IMR-90 (cell line): ENCODE measurements at regions not wholly inside any gene's neighbourhood (a gene's known extent, or its start where the extent isn't known, plus 50 kb on each side); places are given as distances from the start of the nearest gene placed in this dataset.

ENCODE experiments used
- ATAC-seq: fragments of 200-7000 bp; cut with Tn5 transposase; 2 replicates; pipeline ENCODE4 v1.9.1; 2020; ENCODE audit warnings: low read depth, mild to moderate bottlenecking, moderate library complexity
- BruUV-seq: library from RNA; stranded (reverse); fragments of 400-500 nt; replicated peaks from 2 replicates; lab custom pipeline; 2021; lab: Mats Ljungman, UMichigan
- CTCF ChIA-PET: fragments of 300-600 bp; formaldehyde crosslinking; extraction: SDS; loops from one replicate; lab custom pipeline; 2021; ENCODE audit warnings: antibody characterized with exemption; lab: Yijun Ruan, JAX
- POLR2A ChIA-PET: fragments of 300-600 bp; sonication (Branson Sonifier 250); formaldehyde crosslinking; loops from one replicate; lab custom pipeline; 2022; ENCODE audit warnings: antibody characterized with exemption; ENCODE audit not compliant: unreplicated experiment; lab: Charles Lee
- DNase-seq: peaks from one replicate; pipeline ENCODE4 v3.0.0; 2013
- H2AFZ ChIP-seq: replicated peaks from 2 replicates; pipeline ENCODE3; 2013; ENCODE audit warnings: low read length, mild to moderate bottlenecking; ENCODE audit not compliant: poor library complexity
- H2AK5ac ChIP-seq: 2 replicates; pipeline ENCODE4 v1.6.1; 2013; ENCODE audit warnings: low read depth, low read length, inconsistent platforms
- H2AK9ac ChIP-seq: replicated peaks from 2 replicates; pipeline ENCODE3; 2013; ENCODE audit warnings: mild to moderate bottlenecking, low read depth, low read length, moderate library complexity; ENCODE audit not compliant: poor library complexity
- H2BK120ac ChIP-seq: 2 replicates; pipeline ENCODE4 v1.6.1; 2013; ENCODE audit warnings: low read depth, low read length, inconsistent platforms
- H2BK15ac ChIP-seq: 3 replicates; pipeline ENCODE4 v1.6.1; 2013; ENCODE audit warnings: low read depth, low read length, inconsistent platforms
- H2BK20ac ChIP-seq: 2 replicates; pipeline ENCODE4 v1.6.1; 2013; ENCODE audit warnings: low read depth, mild to moderate bottlenecking, inconsistent platforms, low read length, moderate library complexity
- H2BK5ac ChIP-seq: 2 replicates; pipeline ENCODE4 v1.6.1; 2013; ENCODE audit warnings: mild to moderate bottlenecking, low read depth, low read length, inconsistent platforms; ENCODE audit not compliant: poor library complexity, severe bottlenecking
- H3K14ac ChIP-seq: replicated peaks from 2 replicates; pipeline ENCODE4 v1.6.1; 2013; ENCODE audit warnings: low read depth, low read length, inconsistent platforms
- H3K18ac ChIP-seq: 2 replicates; pipeline ENCODE4 v1.6.1; 2013; ENCODE audit warnings: low read depth, low read length, control low read depth
- H3K23ac ChIP-seq: 2 replicates; pipeline ENCODE4 v1.6.1; 2013; ENCODE audit warnings: low read depth, low read length, inconsistent platforms
- H3K27ac ChIP-seq: 2 replicates; pipeline ENCODE4 v1.5.1; 2013; ENCODE audit warnings: mild to moderate bottlenecking, control low read depth, low read length; ENCODE audit not compliant: insufficient read depth
- H3K27me3 ChIP-seq: 2 replicates; pipeline ENCODE4 v1.6.1; 2013; ENCODE audit warnings: low read length; ENCODE audit not compliant: control insufficient read depth, insufficient read depth
- H3K36me3 ChIP-seq: 2 replicates; pipeline ENCODE4 v1.6.1; 2013; ENCODE audit warnings: low read length, mixed read lengths; ENCODE audit not compliant: control insufficient read depth, insufficient read depth
- H3K4ac ChIP-seq: 2 replicates; pipeline ENCODE4 v1.6.1; 2013; ENCODE audit warnings: low read depth, low read length, inconsistent platforms
- H3K4me1 ChIP-seq: 2 replicates; pipeline ENCODE4 v1.6.1; 2013; ENCODE audit warnings: low read length, mixed read lengths; ENCODE audit not compliant: control insufficient read depth, insufficient read depth
- H3K4me2 ChIP-seq: 2 replicates; pipeline ENCODE4 v1.6.1; 2013; ENCODE audit warnings: low read depth, mild to moderate bottlenecking, control low read depth, low read length, moderate library complexity
- H3K4me3 ChIP-seq: 2 replicates; pipeline ENCODE4 v1.5.1; 2013; ENCODE audit warnings: low read depth, mild to moderate bottlenecking, control low read depth, low read length, moderate library complexity; ENCODE audit not compliant: insufficient read depth
- H3K56ac ChIP-seq: 2 replicates; pipeline ENCODE4 v1.6.1; 2013; ENCODE audit warnings: low read length, inconsistent platforms; ENCODE audit not compliant: insufficient read depth; ENCODE audit errors: extremely low read depth
- H3K79me1 ChIP-seq, 2 experiments: 2 replicates each; pipeline ENCODE4 v1.6.1; 2013; ENCODE audit warnings: low read length in 2 of 2, inconsistent platforms in 1 of 2, low read depth in 1 of 2
- H3K9ac ChIP-seq: 2 replicates; pipeline ENCODE4 v1.6.1; 2013; ENCODE audit warnings: low read depth, low read length, control low read depth
- H3K9me1 ChIP-seq: 2 replicates; pipeline ENCODE4 v1.6.1; 2013; ENCODE audit warnings: low read length, inconsistent platforms; ENCODE audit not compliant: insufficient read depth
- H3K9me3 ChIP-seq: 2 replicates; pipeline ENCODE4 v1.6.1; 2013; ENCODE audit warnings: low read length; ENCODE audit not compliant: control insufficient read depth, insufficient read depth
- H4K20me1 ChIP-seq: 2 replicates; pipeline ENCODE4 v1.6.1; 2013; ENCODE audit warnings: low read length, inconsistent platforms; ENCODE audit not compliant: insufficient read depth
- H4K5ac ChIP-seq: 2 replicates; pipeline ENCODE4 v1.6.1; 2013; ENCODE audit warnings: mild to moderate bottlenecking, low read depth, low read length, control low read depth
- H4K8ac ChIP-seq, 2 experiments: 2 replicates each; pipeline ENCODE4 v1.6.1; 2013; ENCODE audit warnings: low read depth in 2 of 2, low read length in 2 of 2, control low read depth in 1 of 2, inconsistent platforms in 1 of 2
- H4K91ac ChIP-seq: 2 replicates; pipeline ENCODE4 v1.6.1; 2013; ENCODE audit warnings: low read depth, low read length, inconsistent platforms; ENCODE audit not compliant: insufficient read depth
- BHLHE40 ChIP-seq: fragments of 150-350 bp; IDR thresholded peaks from 2 replicates; pipeline ENCODE4 v1.6.1; 2016; ENCODE audit warnings: mild to moderate bottlenecking, low read depth, low read length
- CEBPB ChIP-seq: IDR thresholded peaks from 2 replicates; pipeline ENCODE4 v1.6.1; 2012; ENCODE audit warnings: low read depth, low read length, improper control_type of control experiment
- CHD1 ChIP-seq: IDR thresholded peaks from 2 replicates; pipeline ENCODE4 v1.6.1; 2012; ENCODE audit warnings: low read depth, low read length, improper control_type of control experiment
- ELK1 ChIP-seq: fragments of 150-350 bp; IDR thresholded peaks from 2 replicates; pipeline ENCODE4 v1.6.1; 2016; ENCODE audit warnings: low read depth, mild to moderate bottlenecking, low read length, moderate library complexity, borderline replicate concordance
- FOS ChIP-seq: fragments of 150-350 bp; IDR thresholded peaks from 2 replicates; pipeline ENCODE4 v1.6.1; 2016; ENCODE audit warnings: low read depth, low read length
- MAFK ChIP-seq: IDR thresholded peaks from 2 replicates; pipeline ENCODE4 v1.6.1; 2012; ENCODE audit warnings: low read depth, low read length, improper control_type of control experiment
- MAZ ChIP-seq: IDR thresholded peaks from 2 replicates; pipeline ENCODE4 v1.6.1; 2012; ENCODE audit warnings: low read depth, mild to moderate bottlenecking, low read length, improper control_type of control experiment, moderate library complexity, borderline replicate concordance
- POLR2A ChIP-seq: IDR thresholded peaks from 2 replicates; pipeline ENCODE4 v1.6.1; 2012; ENCODE audit warnings: mild to moderate bottlenecking, low read depth, low read length
- RAD21 ChIP-seq: IDR thresholded peaks from 2 replicates; pipeline ENCODE4 v1.6.1; 2012; ENCODE audit warnings: low read length, improper control_type of control experiment
- RCOR1 ChIP-seq: IDR thresholded peaks from 2 replicates; pipeline ENCODE4 v1.6.1; 2012; ENCODE audit warnings: mild to moderate bottlenecking, low read length, improper control_type of control experiment; ENCODE audit not compliant: insufficient replicate concordance
- RFX5 ChIP-seq: IDR thresholded peaks from 2 replicates; pipeline ENCODE4 v1.8.0; 2012; ENCODE audit warnings: low read depth, mild to moderate bottlenecking, low read length, moderate library complexity
- WGBS, 2 experiments: methylation state at CpG; one replicate each; pipeline versions ENCODE4 v1.1.5 to v1.1.7; 2013; ENCODE audit warnings: missing lambda C conversion rate in 2 of 2; ENCODE audit not compliant: insufficient read length in 1 of 2; ENCODE audit errors: extremely low coverage in 2 of 2; 5-methylcytosine and 5-hydroxymethylcytosine counted together
- dilution Hi-C: fragments of 300-500 bp; cut with HindIII; formaldehyde crosslinking; loops from one replicate; pipeline ENCODE4 v1.14.3; 2018; ENCODE audit warnings: low sequenced_read_pairs; ENCODE audit not compliant: unreplicated experiment
- in situ Hi-C: fragments of 300-500 bp; cut with MboI; formaldehyde crosslinking; loops from 3 replicates; pipeline ENCODE4 v1.14.3; 2019; ENCODE audit warnings: low sequenced_read_pairs, inconsistent platforms, mixed read lengths
- intact Hi-C: fragments of 100-400 bp; cut with micrococcal nuclease; formaldehyde crosslinking; loops from 2 replicates; pipeline ENCODE4 v1.10.0; 2022
- TF ChIP-seq, protein P1 (sequence below): fragments of 150-350 bp; IDR thresholded peaks from 2 replicates; pipeline ENCODE4 v1.6.1; 2017; ENCODE audit warnings: mild to moderate bottlenecking, antibody characterized with exemption, low read length, low read depth

DNA sequence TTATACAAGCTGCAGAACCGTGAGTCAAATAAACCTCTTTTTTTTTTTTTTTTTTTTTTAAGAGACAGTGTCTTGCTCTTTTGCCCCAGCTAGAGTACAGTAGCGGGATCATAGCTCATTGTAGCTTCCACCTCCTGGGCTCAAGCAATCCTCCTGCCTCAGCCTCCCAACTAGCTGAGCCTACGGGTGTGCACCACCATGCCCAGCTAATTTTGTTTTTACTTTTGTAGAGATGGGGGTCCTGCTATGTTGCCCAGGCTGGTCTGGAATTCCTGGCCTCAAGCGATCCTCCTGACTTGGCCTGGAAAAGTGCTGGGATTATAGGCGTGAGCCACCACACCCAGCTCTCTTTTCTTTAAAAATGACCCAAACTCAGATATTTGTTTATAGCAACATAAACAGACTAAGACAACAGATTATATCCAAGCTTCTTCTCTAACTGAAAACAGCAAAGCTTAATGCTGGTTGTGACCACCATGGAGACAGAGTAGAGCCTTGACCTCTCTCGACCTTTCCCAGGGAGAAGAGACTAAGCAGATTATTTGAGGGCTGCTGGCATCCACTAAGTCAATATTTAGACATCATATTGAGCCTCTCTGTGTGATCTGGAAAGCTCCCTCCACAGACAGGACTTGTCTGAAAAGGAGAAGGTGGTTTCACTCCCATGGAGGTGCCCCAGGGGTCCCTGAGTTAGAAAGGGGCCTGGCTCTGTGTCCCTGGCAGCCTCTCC is 150.0 kb downstream of the KCTD15 start:
- TF ChIP-seq CEBPB (no peak), POLR2A (no peak), MAFK (no peak), RAD21 (no peak), FOS (no peak), ELK1 (no peak), MAZ (no peak), BHLHE40 (no peak), RFX5 (no peak), RCOR1 (no peak), CHD1 (no peak)
- TF ChIP-seq, protein P1, sequence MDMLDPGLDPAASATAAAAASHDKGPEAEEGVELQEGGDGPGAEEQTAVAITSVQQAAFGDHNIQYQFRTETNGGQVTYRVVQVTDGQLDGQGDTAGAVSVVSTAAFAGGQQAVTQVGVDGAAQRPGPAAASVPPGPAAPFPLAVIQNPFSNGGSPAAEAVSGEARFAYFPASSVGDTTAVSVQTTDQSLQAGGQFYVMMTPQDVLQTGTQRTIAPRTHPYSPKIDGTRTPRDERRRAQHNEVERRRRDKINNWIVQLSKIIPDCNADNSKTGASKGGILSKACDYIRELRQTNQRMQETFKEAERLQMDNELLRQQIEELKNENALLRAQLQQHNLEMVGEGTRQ, result no peak
- POLR2A ChIA-PET, result no interaction called here
- no peak overlapping the region for H2AFZ ChIP-seq
- H3K18ac ChIP-seq, result no peak overlapping the region
- dilution Hi-C loops, result no loop called here
- H3K27ac ChIP-seq, result no peak overlapping the region
- intact Hi-C loops, result no loop called here
- no peak overlapping the region for H2BK15ac ChIP-seq
- no peaks in the 10 kb centered on the region for H4K20me1 ChIP-seq
- H3K14ac ChIP-seq, result no peak overlapping the region
- no peak overlapping the region for H4K8ac ChIP-seq
- no peak overlapping the region for H2BK120ac ChIP-seq
- H3K36me3 ChIP-seq, result no peaks in the 10 kb centered on the region
- DNase-seq (no peak), ATAC-seq (no peak)
- in situ Hi-C loops, result no loop called here
- CTCF ChIA-PET, result interaction anchor here (0.5 kb wide), 1 partner anchor 17 kb away, joined by 4 read pairs; no protein-coding TSS in a partner anchor
- no peak overlapping the region for H2AK9ac ChIP-seq
- no TSS peak for BruUV-seq
- no peak overlapping the region for H3K9ac ChIP-seq
- no peaks in the 10 kb centered on the region for H3K9me1 ChIP-seq
- no peaks in the 10 kb centered on the region for H3K79me1 ChIP-seq
- no CpG with 5 or more reads among the region's 6 CpGs for WGBS, 2 experiments
- no peaks in the 10 kb centered on the region for H3K4me1 ChIP-seq
- no peak overlapping the region for H2BK20ac ChIP-seq
- no peak overlapping the region for H3K23ac ChIP-seq
- no peaks in the 10 kb centered on the region for H3K27me3 ChIP-seq
- H3K4me2 ChIP-seq, result no peak overlapping the region
- H2BK5ac ChIP-seq, result no peak overlapping the region
- H3K9me3 ChIP-seq, result no peaks in the 10 kb centered on the region
- H2AK5ac ChIP-seq, result no peak overlapping the region
- no peak overlapping the region for H3K4ac ChIP-seq
- H3K56ac ChIP-seq, result no peak overlapping the region
- no peak overlapping the region for H3K4me3 ChIP-seq
- H4K91ac ChIP-seq, result no peak overlapping the region
- no peak overlapping the region for H4K5ac ChIP-seq
